ENCODE measurements at regions not wholly inside any gene's neighbourhood (a gene's known extent, or its start where the extent isn't known, plus 50 kb on each side); places are given as distances from the start of the nearest gene placed in this dataset.

DNA sequence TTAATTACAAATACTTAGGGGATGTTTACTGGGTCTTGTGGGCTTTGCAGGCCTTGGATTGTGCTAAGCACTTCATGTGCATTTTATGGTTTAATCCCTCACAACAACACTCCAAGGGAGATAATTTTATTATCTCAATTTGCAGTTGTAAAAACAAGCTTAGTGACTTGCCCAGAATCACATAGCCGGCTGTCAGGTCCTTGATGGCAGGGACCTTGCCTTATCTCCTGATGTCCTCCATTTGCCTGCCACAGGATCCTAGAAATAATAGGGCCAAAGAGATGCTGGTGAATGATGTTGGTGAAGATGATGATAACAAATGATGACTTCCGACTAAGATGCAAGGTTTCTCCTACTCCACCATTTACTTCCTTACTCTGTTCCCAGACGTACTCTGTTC lies 385.4 kb downstream of the TMEM135 start (continued):
- TF ChIP-seq, protein P1, sequence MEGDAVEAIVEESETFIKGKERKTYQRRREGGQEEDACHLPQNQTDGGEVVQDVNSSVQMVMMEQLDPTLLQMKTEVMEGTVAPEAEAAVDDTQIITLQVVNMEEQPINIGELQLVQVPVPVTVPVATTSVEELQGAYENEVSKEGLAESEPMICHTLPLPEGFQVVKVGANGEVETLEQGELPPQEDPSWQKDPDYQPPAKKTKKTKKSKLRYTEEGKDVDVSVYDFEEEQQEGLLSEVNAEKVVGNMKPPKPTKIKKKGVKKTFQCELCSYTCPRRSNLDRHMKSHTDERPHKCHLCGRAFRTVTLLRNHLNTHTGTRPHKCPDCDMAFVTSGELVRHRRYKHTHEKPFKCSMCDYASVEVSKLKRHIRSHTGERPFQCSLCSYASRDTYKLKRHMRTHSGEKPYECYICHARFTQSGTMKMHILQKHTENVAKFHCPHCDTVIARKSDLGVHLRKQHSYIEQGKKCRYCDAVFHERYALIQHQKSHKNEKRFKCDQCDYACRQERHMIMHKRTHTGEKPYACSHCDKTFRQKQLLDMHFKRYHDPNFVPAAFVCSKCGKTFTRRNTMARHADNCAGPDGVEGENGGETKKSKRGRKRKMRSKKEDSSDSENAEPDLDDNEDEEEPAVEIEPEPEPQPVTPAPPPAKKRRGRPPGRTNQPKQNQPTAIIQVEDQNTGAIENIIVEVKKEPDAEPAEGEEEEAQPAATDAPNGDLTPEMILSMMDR (conservative IDR thresholded peaks at IDR 0.05; ENCODE audit: low read depth in 2 of 2) = no peak
- TF ChIP-seq EZH2 (IDR thresholded peaks at IDR 0.05; ENCODE audit: low read depth, unreplicated experiment) (no peak), EZH2phosphoT487 (IDR thresholded peaks at IDR 0.05; ENCODE audit: unreplicated experiment) (no peak), ZNF114 (CRISPR knock-in tag; IDR thresholded peaks at IDR 0.05) (no peak), ZNF331 (CRISPR knock-in tag; IDR thresholded peaks at IDR 0.05; ENCODE audit: low read depth) (no peak), POLR2AphosphoS5 (IDR thresholded peaks at IDR 0.05; ENCODE audit: low read depth) (no peak), ETS1 (IDR thresholded peaks at IDR 0.05) (no peak)

- Mint-ChIP-seq H3K9me3 (no peaks in the 10 kb centered on the region), H3K27ac (peak overlapping the region; percentile 34; the same call in 1 of the 2 replicates), H3K27me3 (ENCODE audit: insufficient read depth, low read depth, poor library complexity) (no peaks in the 10 kb centered on the region), H3K4me3 (no peak overlapping the region), H3K4me1 (peaks cover 8% of the 10 kb centered on the region; the same call in 2 of the 3 replicates), H3K36me3 (ENCODE audit: low read depth) (no peaks in the 10 kb centered on the region)
- no peak overlapping the region for H3K4me3 ChIP-seq
- no peak overlapping the region; the same call in 1 of the 2 replicates for H2AFZ ChIP-seq
- ATAC-seq (no peak), DNase-seq (ENCODE audit: low spot score) (no peak)
- no peaks in the 10 kb centered on the region for H3F3A ChIP-seq (replicated peaks; ENCODE audit: low read depth)
- 0 out of 2 replicates have a peak, but pooled peaks cover 4% of the 10 kb centered on the region for H3K9me2 ChIP-seq (ENCODE audit: insufficient read depth)
- no peak overlapping the region for H3K4me2 ChIP-seq
- H3K79me2 ChIP-seq (replicated peaks; ENCODE audit: insufficient read depth) = no peaks in the 10 kb centered on the region
- no peaks in the 10 kb centered on the region; the same call in 1 of the 2 replicates for H4K20me1 ChIP-seq (replicated peaks; ENCODE audit: insufficient read depth)
- no peak overlapping the region for H3K27ac ChIP-seq (ENCODE audit: low read depth)
- H3K4me1 ChIP-seq (ENCODE audit: insufficient read depth) = no peaks in the 10 kb centered on the region
- no peaks in the 10 kb centered on the region for H3K36me3 ChIP-seq (ENCODE audit: insufficient read depth)
- H3K27me3 ChIP-seq (ENCODE audit: insufficient read depth) = no peaks in the 10 kb centered on the region
- TF ChIP-seq ZNF114 (CRISPR knock-in tag; IDR thresholded peaks at IDR 0.05) (no peak), POLR2AphosphoS5 (IDR thresholded peaks at IDR 0.05; ENCODE audit: low read depth) (no peak), STAT1 (IDR thresholded peaks at IDR 0.05; ENCODE audit: unreplicated experiment) (no peak), ETS1 (IDR thresholded peaks at IDR 0.05) (no peak), NANOG (IDR thresholded peaks at IDR 0.05; ENCODE audit: borderline replicate concordance) (no peak)
- TF ChIP-seq, protein P1 (conservative IDR thresholded peaks at IDR 0.05; ENCODE audit: low read depth in 2 of 2) = no peak
- TF ChIP-seq, protein P2, sequence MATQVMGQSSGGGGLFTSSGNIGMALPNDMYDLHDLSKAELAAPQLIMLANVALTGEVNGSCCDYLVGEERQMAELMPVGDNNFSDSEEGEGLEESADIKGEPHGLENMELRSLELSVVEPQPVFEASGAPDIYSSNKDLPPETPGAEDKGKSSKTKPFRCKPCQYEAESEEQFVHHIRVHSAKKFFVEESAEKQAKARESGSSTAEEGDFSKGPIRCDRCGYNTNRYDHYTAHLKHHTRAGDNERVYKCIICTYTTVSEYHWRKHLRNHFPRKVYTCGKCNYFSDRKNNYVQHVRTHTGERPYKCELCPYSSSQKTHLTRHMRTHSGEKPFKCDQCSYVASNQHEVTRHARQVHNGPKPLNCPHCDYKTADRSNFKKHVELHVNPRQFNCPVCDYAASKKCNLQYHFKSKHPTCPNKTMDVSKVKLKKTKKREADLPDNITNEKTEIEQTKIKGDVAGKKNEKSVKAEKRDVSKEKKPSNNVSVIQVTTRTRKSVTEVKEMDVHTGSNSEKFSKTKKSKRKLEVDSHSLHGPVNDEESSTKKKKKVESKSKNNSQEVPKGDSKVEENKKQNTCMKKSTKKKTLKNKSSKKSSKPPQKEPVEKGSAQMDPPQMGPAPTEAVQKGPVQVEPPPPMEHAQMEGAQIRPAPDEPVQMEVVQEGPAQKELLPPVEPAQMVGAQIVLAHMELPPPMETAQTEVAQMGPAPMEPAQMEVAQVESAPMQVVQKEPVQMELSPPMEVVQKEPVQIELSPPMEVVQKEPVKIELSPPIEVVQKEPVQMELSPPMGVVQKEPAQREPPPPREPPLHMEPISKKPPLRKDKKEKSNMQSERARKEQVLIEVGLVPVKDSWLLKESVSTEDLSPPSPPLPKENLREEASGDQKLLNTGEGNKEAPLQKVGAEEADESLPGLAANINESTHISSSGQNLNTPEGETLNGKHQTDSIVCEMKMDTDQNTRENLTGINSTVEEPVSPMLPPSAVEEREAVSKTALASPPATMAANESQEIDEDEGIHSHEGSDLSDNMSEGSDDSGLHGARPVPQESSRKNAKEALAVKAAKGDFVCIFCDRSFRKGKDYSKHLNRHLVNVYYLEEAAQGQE (IDR thresholded peaks at IDR 0.05; ENCODE audit: unreplicated experiment) = no peak
Observed at GRCh38 chr11:87422566-87422965, 384.8 kb downstream of the TMEM135 start.

Data from GM23338 (cell line).